ENCODE measurements at regions not wholly inside any gene's neighbourhood (a gene's known extent, or its start where the extent isn't known, plus 50 kb on each side); places are given as distances from the start of the nearest gene placed in this dataset.
"Not testable (repeated sequence)": the region's sequence is repeated elsewhere in the genome, so short reads cannot be mapped to it uniquely, and the experiment has no call there.

DNA sequence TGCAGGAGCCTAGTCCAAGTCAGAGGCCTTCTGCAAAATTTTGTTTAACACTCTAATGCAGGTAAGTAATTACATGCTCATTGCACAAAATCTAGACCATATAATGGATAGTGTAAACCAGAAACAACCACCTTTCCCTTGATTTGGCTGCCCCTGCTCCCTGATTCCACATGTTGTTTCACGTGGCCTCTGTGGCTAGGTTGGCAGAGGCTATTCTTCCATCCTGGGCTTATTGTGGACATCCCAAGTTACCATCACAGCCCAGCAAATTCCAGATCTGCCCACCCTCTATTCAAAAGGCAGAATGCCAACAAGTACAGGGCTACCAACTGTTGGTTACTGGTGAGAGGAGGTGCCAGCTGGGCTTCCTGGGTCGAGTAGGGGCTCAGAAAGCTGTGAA lies 794.5 kb upstream of the GRM7 start:
- TF ChIP-seq, protein P1, sequence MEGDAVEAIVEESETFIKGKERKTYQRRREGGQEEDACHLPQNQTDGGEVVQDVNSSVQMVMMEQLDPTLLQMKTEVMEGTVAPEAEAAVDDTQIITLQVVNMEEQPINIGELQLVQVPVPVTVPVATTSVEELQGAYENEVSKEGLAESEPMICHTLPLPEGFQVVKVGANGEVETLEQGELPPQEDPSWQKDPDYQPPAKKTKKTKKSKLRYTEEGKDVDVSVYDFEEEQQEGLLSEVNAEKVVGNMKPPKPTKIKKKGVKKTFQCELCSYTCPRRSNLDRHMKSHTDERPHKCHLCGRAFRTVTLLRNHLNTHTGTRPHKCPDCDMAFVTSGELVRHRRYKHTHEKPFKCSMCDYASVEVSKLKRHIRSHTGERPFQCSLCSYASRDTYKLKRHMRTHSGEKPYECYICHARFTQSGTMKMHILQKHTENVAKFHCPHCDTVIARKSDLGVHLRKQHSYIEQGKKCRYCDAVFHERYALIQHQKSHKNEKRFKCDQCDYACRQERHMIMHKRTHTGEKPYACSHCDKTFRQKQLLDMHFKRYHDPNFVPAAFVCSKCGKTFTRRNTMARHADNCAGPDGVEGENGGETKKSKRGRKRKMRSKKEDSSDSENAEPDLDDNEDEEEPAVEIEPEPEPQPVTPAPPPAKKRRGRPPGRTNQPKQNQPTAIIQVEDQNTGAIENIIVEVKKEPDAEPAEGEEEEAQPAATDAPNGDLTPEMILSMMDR (IDR thresholded peaks at IDR 0.05; ENCODE audit: unreplicated experiment), result no peak
- H3K36me3 Mint-ChIP-seq (ENCODE audit: low read depth, unreplicated experiment), result peaks cover 4% of the 10 kb centered on the region
- no peak for DNase-seq (ENCODE audit: low spot score)
- H3K9me3 Mint-ChIP-seq (ENCODE audit: unreplicated experiment), result no peaks in the 10 kb centered on the region
- H3K27me3 Mint-ChIP-seq (ENCODE audit: unreplicated experiment), result no peaks in the 10 kb centered on the region
- H3K4me3 Mint-ChIP-seq (ENCODE audit: unreplicated experiment), result no peak overlapping the region
- no peaks in the 10 kb centered on the region for H3K4me1 Mint-ChIP-seq (ENCODE audit: unreplicated experiment)
- H3K27ac Mint-ChIP-seq (ENCODE audit: unreplicated experiment), result no peak overlapping the region

DNA sequence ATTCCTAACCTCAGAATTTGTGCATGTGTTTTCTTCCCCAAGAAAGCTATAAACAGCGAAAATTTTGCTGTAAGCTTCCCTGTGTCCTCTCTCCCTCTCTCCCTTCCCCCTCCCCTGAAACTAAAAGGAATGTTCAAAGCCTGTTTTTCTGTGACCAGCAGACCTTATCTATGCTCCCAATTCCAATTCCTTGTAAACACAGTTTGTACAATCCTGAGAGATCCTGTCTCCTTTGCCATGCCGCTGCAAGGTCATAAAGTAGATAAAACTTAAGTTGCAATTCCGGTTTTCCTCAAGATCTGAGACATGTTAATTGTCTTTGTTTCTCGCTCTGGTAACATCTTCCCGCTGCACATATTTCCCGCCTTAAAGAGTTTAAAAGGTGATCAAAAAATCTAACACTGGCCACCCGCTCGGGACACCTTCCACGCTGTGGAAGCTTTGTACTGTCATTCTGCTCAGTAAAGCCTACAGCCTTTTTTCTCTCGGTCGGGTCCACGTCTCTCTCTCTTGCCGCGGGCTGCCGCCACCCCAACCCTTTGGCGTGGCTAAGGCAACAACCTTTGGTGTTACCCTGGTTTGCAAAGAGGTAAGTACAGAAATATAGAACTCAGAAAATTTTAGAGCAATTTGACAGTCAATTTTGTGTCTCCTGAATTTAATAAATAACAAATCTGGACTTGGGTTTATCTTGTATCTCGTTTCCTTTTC lies 793.9 kb upstream of the GRM7 start:
- H3K27ac Mint-ChIP-seq (ENCODE audit: unreplicated experiment); H3K4me1 Mint-ChIP-seq (ENCODE audit: unreplicated experiment); H3K9me3 Mint-ChIP-seq (ENCODE audit: unreplicated experiment); H3K27me3 Mint-ChIP-seq (ENCODE audit: unreplicated experiment); H3K36me3 Mint-ChIP-seq (ENCODE audit: low read depth, unreplicated experiment); DNase-seq (ENCODE audit: low spot score); H3K4me3 Mint-ChIP-seq (ENCODE audit: unreplicated experiment): not testable (repeated sequence)

DNA sequence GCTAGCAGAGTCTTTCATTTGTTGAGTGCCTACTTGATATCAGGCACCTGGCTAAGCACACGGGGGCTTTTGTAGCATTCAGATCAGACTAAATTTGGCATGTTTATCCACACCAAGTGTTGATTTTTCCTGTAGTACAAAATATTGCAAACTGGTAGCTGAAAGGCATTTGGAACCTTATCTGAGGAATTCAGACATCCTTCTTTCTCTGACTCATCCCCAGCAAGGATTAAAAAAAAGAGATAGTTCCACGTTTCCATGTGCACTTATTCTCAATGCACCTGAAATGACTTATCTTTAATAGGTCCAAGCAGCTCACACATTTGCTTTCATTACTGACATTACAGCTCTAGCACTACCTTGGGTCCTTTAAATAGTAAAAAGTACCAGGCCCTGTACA lies 786.0 kb upstream of the GRM7 start:
- Mint-ChIP-seq H3K9me3 (ENCODE audit: unreplicated experiment) (peaks cover 15% of the 10 kb centered on the region), H3K4me1 (ENCODE audit: unreplicated experiment) (no peaks in the 10 kb centered on the region), H3K27ac (ENCODE audit: unreplicated experiment) (no peak overlapping the region), H3K27me3 (ENCODE audit: unreplicated experiment) (no peaks in the 10 kb centered on the region), H3K4me3 (ENCODE audit: unreplicated experiment) (no peak overlapping the region), H3K36me3 (ENCODE audit: low read depth, unreplicated experiment) (no peaks in the 10 kb centered on the region)
- TF ChIP-seq, protein P1 (IDR thresholded peaks at IDR 0.05; ENCODE audit: unreplicated experiment), result no peak
- no peak for DNase-seq (ENCODE audit: low spot score)

DNA sequence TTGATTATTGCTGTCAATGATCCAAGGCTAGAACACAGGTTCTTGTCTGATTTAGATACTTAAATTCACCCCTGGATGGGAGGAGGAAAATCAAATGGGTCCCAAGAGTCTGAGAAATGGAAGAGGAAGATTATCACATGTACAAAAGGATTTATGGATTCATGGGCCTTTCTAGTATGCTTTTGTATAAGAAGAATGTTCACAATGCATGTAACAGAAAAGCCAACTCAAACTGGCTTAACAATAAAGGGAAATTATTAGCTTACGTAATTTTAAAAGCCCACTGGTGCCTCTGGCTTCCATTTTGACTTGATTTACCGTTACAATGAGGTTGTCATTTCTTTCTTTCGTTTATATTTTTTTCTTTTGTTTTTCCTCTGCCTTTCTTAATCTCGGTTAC lies 782.5 kb upstream of the GRM7 start:
- Mint-ChIP-seq H3K9me3 (ENCODE audit: unreplicated experiment) (peaks cover 18% of the 10 kb centered on the region), H3K4me1 (ENCODE audit: unreplicated experiment) (no peaks in the 10 kb centered on the region), H3K4me3 (ENCODE audit: unreplicated experiment) (no peak overlapping the region), H3K27ac (ENCODE audit: unreplicated experiment) (no peak overlapping the region), H3K36me3 (ENCODE audit: low read depth, unreplicated experiment) (no peaks in the 10 kb centered on the region), H3K27me3 (ENCODE audit: unreplicated experiment) (no peaks in the 10 kb centered on the region)
- DNase-seq (ENCODE audit: low spot score), result no peak
- TF ChIP-seq, protein P1 (IDR thresholded peaks at IDR 0.05; ENCODE audit: unreplicated experiment), result no peak

DNA sequence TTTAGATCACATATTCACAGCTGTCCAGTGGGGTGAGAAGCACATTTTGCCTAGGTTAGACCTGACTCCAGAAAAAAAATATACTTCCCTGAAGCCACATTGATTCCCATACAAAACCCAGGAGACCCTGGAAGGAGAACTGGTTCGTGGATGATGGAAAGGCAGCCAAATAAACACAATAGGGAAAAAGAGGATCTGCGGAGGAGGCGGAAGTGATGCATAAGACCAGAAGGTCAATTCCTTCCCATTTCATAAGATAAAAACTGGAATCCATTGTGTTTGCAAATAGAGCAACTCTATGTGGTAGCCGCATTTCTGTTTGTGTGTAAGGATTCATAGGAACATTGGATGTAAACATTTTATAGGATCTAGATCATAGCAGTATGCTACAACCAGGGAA lies 781.9 kb upstream of the GRM7 start:
- no peak overlapping the region for H3K27ac Mint-ChIP-seq (ENCODE audit: unreplicated experiment)
- no peaks in the 10 kb centered on the region for H3K36me3 Mint-ChIP-seq (ENCODE audit: low read depth, unreplicated experiment)
- H3K27me3 Mint-ChIP-seq (ENCODE audit: unreplicated experiment), result no peaks in the 10 kb centered on the region
- H3K4me1 Mint-ChIP-seq (ENCODE audit: unreplicated experiment), result no peaks in the 10 kb centered on the region
- DNase-seq (ENCODE audit: low spot score), result no peak
- TF ChIP-seq, protein P1 (IDR thresholded peaks at IDR 0.05; ENCODE audit: unreplicated experiment), result no peak
- H3K4me3 Mint-ChIP-seq (ENCODE audit: unreplicated experiment), result no peak overlapping the region
- peaks cover 20% of the 10 kb centered on the region for H3K9me3 Mint-ChIP-seq (ENCODE audit: unreplicated experiment)
